ENCODE measurements at regions not wholly inside any gene's neighbourhood (a gene's known extent, or its start where the extent isn't known, plus 50 kb on each side); places are given as distances from the start of the nearest gene placed in this dataset.

DNA sequence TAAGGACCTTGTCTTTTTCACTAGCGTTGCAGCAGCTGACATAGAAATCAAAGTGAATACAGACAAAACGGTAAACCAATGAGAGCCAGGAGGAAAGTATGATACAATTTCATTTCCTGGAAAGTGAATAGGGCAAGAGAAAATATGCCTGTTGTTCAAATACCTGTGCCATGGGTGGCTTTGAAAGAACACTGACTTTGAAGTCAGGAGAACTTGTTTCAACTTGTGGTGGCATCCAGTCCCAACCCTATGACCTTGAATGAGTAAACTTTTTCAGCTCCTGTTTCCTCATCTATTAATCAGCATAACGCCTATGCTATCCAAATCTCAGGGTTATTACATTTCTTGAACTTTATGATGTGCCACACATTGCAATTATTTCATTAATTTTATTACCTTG lies 173.7 kb upstream of the HS3ST3A1 start:
- no peak overlapping the region for H3K4me3 ChIP-seq (ENCODE audit: low read depth, low read length)
- H3K27me3 ChIP-seq (ENCODE audit: control insufficient read depth, insufficient read depth, low read length): no peaks in the 10 kb centered on the region
- no peaks in the 10 kb centered on the region for H3K36me3 ChIP-seq (ENCODE audit: control insufficient read depth, insufficient read depth, low read length)
- TF ChIP-seq, protein P1, sequence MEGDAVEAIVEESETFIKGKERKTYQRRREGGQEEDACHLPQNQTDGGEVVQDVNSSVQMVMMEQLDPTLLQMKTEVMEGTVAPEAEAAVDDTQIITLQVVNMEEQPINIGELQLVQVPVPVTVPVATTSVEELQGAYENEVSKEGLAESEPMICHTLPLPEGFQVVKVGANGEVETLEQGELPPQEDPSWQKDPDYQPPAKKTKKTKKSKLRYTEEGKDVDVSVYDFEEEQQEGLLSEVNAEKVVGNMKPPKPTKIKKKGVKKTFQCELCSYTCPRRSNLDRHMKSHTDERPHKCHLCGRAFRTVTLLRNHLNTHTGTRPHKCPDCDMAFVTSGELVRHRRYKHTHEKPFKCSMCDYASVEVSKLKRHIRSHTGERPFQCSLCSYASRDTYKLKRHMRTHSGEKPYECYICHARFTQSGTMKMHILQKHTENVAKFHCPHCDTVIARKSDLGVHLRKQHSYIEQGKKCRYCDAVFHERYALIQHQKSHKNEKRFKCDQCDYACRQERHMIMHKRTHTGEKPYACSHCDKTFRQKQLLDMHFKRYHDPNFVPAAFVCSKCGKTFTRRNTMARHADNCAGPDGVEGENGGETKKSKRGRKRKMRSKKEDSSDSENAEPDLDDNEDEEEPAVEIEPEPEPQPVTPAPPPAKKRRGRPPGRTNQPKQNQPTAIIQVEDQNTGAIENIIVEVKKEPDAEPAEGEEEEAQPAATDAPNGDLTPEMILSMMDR (IDR thresholded peaks at IDR 0.05; ENCODE audit: insufficient read depth, low read length, severe bottlenecking): no peak
- DNase-seq (ENCODE audit: low read depth) (peak; percentile 97), FAIRE-seq (peak; percentile 79)

DNA sequence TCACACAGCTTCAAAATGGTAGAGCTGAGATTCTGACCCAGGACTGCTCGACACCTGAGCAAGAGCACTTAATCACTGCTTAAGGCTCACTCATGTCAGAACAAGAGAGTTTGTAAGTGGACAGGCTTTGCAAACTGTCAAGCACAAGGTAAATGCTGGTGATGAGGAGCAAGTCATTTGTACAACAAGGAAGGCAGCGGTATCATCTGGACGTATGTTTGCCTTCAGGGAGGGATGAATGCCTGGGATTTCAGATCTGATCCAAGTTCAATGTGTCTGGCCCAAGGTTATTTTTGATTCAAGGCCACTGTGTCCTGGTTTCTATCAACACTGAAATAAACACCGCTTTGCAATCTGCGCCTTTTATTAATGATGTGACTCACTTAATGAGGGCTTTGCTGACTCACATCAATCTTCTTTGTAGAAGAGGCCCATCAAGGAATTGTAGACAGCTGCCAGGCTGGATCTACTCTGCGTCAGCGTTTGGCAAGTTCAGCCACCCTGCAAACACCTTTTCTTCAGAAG lies 174.4 kb upstream of the HS3ST3A1 start:
- no peak overlapping the region for H3K4me3 ChIP-seq (ENCODE audit: low read depth, low read length)
- no peaks in the 10 kb centered on the region for H3K36me3 ChIP-seq (ENCODE audit: control insufficient read depth, insufficient read depth, low read length)
- DNase-seq (ENCODE audit: low read depth) (peak; percentile 97), FAIRE-seq (peak; percentile 82)
- H3K27me3 ChIP-seq (ENCODE audit: control insufficient read depth, insufficient read depth, low read length): no peaks in the 10 kb centered on the region
- TF ChIP-seq, protein P1 (IDR thresholded peaks at IDR 0.05; ENCODE audit: insufficient read depth, low read length, severe bottlenecking): no peak

DNA sequence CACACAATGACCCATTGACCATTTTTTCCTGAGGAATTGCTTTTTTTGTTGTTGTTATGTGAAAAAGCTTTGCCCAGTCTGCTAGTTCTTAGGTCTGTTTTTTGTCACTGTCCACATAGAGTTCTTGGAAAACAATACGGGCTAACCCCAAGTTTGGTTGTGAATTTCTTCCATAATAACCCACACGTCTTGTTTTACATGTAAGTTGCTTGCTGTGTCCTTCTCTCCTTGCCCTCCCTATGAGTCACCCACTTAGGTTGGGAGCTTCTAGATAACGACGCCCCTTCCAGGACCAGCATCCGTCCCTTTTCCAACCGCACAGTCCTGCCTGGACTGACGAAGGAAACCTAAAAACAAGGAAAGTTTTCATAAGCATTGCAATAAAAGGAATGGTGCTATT lies 175.3 kb upstream of the HS3ST3A1 start:
- DNase-seq (ENCODE audit: low read depth): peak; percentile 55
- no peak for FAIRE-seq
- no peaks in the 10 kb centered on the region for H3K27me3 ChIP-seq (ENCODE audit: control insufficient read depth, insufficient read depth, low read length)
- H3K4me3 ChIP-seq (ENCODE audit: low read depth, low read length): no peak overlapping the region
- H3K36me3 ChIP-seq (ENCODE audit: control insufficient read depth, insufficient read depth, low read length): no peaks in the 10 kb centered on the region
- TF ChIP-seq, protein P1 (IDR thresholded peaks at IDR 0.05; ENCODE audit: insufficient read depth, low read length, severe bottlenecking): no peak

DNA sequence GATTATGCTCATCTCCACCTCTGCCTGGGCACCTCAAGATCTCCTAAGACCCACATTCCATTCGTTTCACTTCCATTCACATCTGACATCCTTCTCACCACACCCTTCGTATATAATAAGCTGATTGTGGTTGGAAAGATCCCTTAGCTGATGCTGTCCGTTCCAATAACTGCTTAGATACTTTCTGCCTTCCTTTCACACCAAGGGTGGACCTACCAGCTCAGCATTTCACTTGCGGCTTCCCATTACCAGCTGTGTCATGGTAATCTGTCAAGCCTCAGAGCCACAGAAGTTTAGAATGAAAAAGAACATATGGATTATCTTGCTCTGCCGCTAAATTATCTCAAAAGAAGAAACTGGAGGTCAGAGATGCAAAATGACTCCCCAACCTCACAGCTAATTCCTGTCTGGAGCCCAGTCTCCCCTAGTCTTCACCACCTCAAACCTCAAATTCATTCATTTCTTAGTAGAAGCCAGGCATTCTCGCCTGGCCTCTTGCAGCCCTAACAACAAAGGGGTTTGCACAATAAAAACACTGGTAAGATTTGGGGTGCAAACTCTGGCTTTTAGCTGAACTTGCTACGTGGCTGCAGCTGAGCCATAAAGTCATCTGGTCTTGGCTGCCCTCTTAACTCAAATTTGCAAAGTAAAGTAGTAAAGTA lies 182.8 kb upstream of the HS3ST3A1 start:
- FAIRE-seq (no peak), DNase-seq (ENCODE audit: low read depth) (no peak)
- Histone ChIP-seq H3K27me3 (ENCODE audit: control insufficient read depth, insufficient read depth, low read length) (no peaks in the 10 kb centered on the region), H3K4me3 (ENCODE audit: low read depth, low read length) (no peak overlapping the region), H3K36me3 (ENCODE audit: control insufficient read depth, insufficient read depth, low read length) (no peaks in the 10 kb centered on the region)
- TF ChIP-seq, protein P1 (IDR thresholded peaks at IDR 0.05; ENCODE audit: insufficient read depth, low read length, severe bottlenecking): no peak

DNA sequence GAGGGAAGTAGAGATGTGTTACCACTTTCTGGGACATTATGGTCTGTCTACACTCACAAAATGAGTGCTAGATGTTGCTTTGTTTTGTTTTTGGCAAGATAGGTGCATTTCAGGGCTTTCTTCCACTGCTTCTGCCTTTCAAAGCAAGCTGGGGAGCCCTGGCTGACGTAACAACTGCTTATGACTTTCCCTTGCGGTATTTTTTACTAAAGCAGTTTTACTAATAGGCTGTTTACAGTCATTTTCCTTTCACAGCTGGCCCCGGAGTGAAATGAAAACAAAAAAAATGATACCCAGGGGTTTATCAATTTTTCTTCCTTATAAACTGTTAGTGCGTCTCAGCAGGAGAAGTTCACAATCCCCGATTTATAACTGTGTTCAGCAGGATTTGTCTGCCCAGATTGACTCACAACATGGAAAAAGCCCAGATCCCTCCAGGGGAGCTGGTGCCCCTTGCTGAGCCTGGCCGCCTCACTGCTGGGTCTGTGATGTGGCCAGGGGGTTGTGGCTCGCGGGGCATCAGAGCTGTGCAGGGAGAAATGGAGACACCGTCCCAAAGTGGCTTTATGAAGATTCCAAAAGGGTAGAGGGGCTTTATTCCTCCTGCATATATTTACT lies 184.4 kb upstream of the HS3ST3A1 start:
- DNase-seq (ENCODE audit: low read depth): no peak
- FAIRE-seq: no peak
- Histone ChIP-seq H3K27me3 (ENCODE audit: control insufficient read depth, insufficient read depth, low read length) (no peaks in the 10 kb centered on the region), H3K36me3 (ENCODE audit: control insufficient read depth, insufficient read depth, low read length) (no peaks in the 10 kb centered on the region), H3K4me3 (ENCODE audit: low read depth, low read length) (no peak overlapping the region)
- TF ChIP-seq, protein P1 (IDR thresholded peaks at IDR 0.05; ENCODE audit: insufficient read depth, low read length, severe bottlenecking): no peak

All from bronchial epithelial cell (primary cell).